ENCODE measurements at regions not wholly inside any gene's neighbourhood (a gene's known extent, or its start where the extent isn't known, plus 50 kb on each side); places are given as distances from the start of the nearest gene placed in this dataset.
A peak's percentile ranks its signal among the peaks of the same experiment; 100 is the strongest.

GRCh38 chrX:16517039-16517605, 132.8 kb upstream of the S100G start:
- Histone ChIP-seq H3F3A (ENCODE audit: low read depth) (no peaks in the 10 kb centered on the region), H3K27me3 (ENCODE audit: insufficient read depth, low read length, poor library complexity, severe bottlenecking) (no peaks in the 10 kb centered on the region), H3K9ac (ENCODE audit: low read depth, low read length, poor library complexity, severe bottlenecking) (no peak overlapping the region), H3K79me2 (ENCODE audit: insufficient read depth, low read length) (no peaks in the 10 kb centered on the region), H3K36me3 (ENCODE audit: insufficient read depth, low read length) (no peaks in the 10 kb centered on the region), H3K4me1 (ENCODE audit: insufficient read depth, low read length, poor library complexity, severe bottlenecking) (no peaks in the 10 kb centered on the region), H3K9me3 (ENCODE audit: insufficient read depth, low read depth, low read length) (no peaks in the 10 kb centered on the region), H3K4me2 (ENCODE audit: low read depth, low read length, poor library complexity, severe bottlenecking) (no peak overlapping the region), H3K4me3 (ENCODE audit: low read length, poor library complexity, severe bottlenecking) (no peak overlapping the region), H2AFZ (ENCODE audit: low read length) (no peak overlapping the region), H3K9me2 (replicated peaks; ENCODE audit: low read depth, low read length) (no peaks in the 10 kb centered on the region), H4K20me1 (ENCODE audit: insufficient read depth, low read length, poor library complexity, severe bottlenecking) (no peaks in the 10 kb centered on the region)
- TF ChIP-seq EZH2phosphoT487 (IDR thresholded peaks at IDR 0.05; ENCODE audit: borderline replicate concordance) (no peak), CTCF (conservative IDR thresholded peaks at IDR 0.05; ENCODE audit: low read length) (no peak)

- no peaks in the 10 kb centered on the region for H3F3A ChIP-seq (ENCODE audit: low read depth)
- TF ChIP-seq CTCF (conservative IDR thresholded peaks at IDR 0.05; ENCODE audit: low read length) (no peak), EZH2phosphoT487 (IDR thresholded peaks at IDR 0.05; ENCODE audit: borderline replicate concordance) (no peak)
- no peaks in the 10 kb centered on the region for H3K9me3 ChIP-seq (ENCODE audit: insufficient read depth, low read depth, low read length)
- H3K9me2 ChIP-seq (replicated peaks; ENCODE audit: low read depth, low read length) = no peaks in the 10 kb centered on the region
- no peaks in the 10 kb centered on the region for H3K4me1 ChIP-seq (ENCODE audit: insufficient read depth, low read length, poor library complexity, severe bottlenecking)
- no peak overlapping the region for H3K4me2 ChIP-seq (ENCODE audit: low read depth, low read length, poor library complexity, severe bottlenecking)
- no peaks in the 10 kb centered on the region for H3K79me2 ChIP-seq (ENCODE audit: insufficient read depth, low read length)
- H4K20me1 ChIP-seq (ENCODE audit: insufficient read depth, low read length, poor library complexity, severe bottlenecking) = no peaks in the 10 kb centered on the region
- H3K27me3 ChIP-seq (ENCODE audit: insufficient read depth, low read length, poor library complexity, severe bottlenecking) = no peaks in the 10 kb centered on the region
- no peak overlapping the region for H3K4me3 ChIP-seq (ENCODE audit: low read length, poor library complexity, severe bottlenecking)
- H3K36me3 ChIP-seq (ENCODE audit: insufficient read depth, low read length) = no peaks in the 10 kb centered on the region
- H3K9ac ChIP-seq (ENCODE audit: low read depth, low read length, poor library complexity, severe bottlenecking) = no peak overlapping the region
- no peak overlapping the region for H2AFZ ChIP-seq (ENCODE audit: low read length)
Measured at GRCh38 chrX:16518131-16518530, 131.8 kb upstream of the S100G start.

- Histone ChIP-seq H3K4me1 (ENCODE audit: insufficient read depth, low read length, poor library complexity, severe bottlenecking) (peaks cover 13% of the 10 kb centered on the region), H3F3A (ENCODE audit: low read depth) (no peaks in the 10 kb centered on the region), H3K36me3 (ENCODE audit: insufficient read depth, low read length) (no peaks in the 10 kb centered on the region), H3K9me2 (replicated peaks; ENCODE audit: low read depth, low read length) (no peaks in the 10 kb centered on the region), H3K27me3 (ENCODE audit: insufficient read depth, low read length, poor library complexity, severe bottlenecking) (no peaks in the 10 kb centered on the region), H3K79me2 (ENCODE audit: insufficient read depth, low read length) (no peaks in the 10 kb centered on the region), H3K4me3 (ENCODE audit: low read length, poor library complexity, severe bottlenecking) (no peak overlapping the region), H3K4me2 (ENCODE audit: low read depth, low read length, poor library complexity, severe bottlenecking) (peak overlapping the region; percentile 59), H3K9me3 (ENCODE audit: insufficient read depth, low read depth, low read length) (no peaks in the 10 kb centered on the region), H4K20me1 (ENCODE audit: insufficient read depth, low read length, poor library complexity, severe bottlenecking) (no peaks in the 10 kb centered on the region), H3K9ac (ENCODE audit: low read depth, low read length, poor library complexity, severe bottlenecking) (no peak overlapping the region), H2AFZ (ENCODE audit: low read length) (no peak overlapping the region)
- no peak for TF ChIP-seq CTCF (conservative IDR thresholded peaks at IDR 0.05; ENCODE audit: low read length)
- TF ChIP-seq EZH2phosphoT487 (IDR thresholded peaks at IDR 0.05; ENCODE audit: borderline replicate concordance) = no peak
Measured at GRCh38 chrX:16524316-16524715, 125.6 kb upstream of the S100G start.

All from Loucy (cell line).